ENCODE measurements at regions not wholly inside any gene's neighbourhood (a gene's known extent, or its start where the extent isn't known, plus 50 kb on each side); places are given as distances from the start of the nearest gene placed in this dataset.

DNA sequence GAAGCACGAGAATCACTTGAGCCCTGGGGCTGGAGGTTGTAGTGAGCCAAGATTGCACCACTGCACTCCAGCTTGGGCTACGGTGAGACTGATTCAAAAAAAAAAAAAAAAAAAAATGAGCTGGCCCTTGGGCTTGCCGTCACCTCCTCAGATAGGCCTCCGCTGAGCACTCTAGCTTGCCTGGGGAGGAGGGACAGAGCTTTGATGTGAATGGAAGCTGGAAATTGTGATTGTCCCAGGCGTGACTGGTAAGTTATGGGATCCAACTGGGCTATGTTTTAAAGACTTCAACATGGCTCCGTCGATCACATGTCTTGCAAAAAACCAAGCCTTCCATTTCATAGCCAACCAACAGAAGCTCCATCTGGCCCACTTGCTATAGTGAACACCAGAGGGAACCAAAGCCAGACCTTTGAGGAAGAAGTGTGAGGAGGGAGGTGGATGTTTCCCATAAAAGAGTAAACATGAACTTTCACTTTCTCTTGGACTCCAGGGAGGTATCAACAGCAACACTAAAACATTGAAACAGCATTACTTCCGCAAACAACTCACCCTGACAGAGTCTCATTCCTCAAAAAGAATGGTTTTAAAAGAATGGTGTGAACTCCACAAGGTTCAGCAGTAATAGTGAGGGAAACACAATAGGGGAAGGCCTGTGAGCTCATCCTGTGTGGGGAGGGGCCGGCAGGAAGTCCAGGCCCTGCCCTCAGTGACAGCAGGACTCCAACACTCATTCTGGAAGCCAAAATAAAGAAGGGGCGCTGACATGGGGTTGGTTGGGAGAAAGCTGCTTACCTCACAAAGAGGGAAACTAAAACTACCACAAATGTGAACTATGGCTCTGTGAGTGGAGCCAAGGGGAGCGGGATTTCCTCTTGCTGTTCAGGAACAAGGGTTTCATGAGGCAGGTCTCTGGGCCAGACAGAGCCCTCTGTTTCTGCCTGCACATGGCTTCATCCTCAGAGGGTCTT, 59.2 kb upstream of the IL12A start:
- no peak for TF ChIP-seq POLR2AphosphoS5 (IDR thresholded peaks at IDR 0.05; ENCODE audit: low read depth)
- TF ChIP-seq, protein P1, sequence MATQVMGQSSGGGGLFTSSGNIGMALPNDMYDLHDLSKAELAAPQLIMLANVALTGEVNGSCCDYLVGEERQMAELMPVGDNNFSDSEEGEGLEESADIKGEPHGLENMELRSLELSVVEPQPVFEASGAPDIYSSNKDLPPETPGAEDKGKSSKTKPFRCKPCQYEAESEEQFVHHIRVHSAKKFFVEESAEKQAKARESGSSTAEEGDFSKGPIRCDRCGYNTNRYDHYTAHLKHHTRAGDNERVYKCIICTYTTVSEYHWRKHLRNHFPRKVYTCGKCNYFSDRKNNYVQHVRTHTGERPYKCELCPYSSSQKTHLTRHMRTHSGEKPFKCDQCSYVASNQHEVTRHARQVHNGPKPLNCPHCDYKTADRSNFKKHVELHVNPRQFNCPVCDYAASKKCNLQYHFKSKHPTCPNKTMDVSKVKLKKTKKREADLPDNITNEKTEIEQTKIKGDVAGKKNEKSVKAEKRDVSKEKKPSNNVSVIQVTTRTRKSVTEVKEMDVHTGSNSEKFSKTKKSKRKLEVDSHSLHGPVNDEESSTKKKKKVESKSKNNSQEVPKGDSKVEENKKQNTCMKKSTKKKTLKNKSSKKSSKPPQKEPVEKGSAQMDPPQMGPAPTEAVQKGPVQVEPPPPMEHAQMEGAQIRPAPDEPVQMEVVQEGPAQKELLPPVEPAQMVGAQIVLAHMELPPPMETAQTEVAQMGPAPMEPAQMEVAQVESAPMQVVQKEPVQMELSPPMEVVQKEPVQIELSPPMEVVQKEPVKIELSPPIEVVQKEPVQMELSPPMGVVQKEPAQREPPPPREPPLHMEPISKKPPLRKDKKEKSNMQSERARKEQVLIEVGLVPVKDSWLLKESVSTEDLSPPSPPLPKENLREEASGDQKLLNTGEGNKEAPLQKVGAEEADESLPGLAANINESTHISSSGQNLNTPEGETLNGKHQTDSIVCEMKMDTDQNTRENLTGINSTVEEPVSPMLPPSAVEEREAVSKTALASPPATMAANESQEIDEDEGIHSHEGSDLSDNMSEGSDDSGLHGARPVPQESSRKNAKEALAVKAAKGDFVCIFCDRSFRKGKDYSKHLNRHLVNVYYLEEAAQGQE (IDR thresholded peaks at IDR 0.05; ENCODE audit: unreplicated experiment): no peak
- no peak for TF ChIP-seq JUNB (IDR thresholded peaks at IDR 0.05; ENCODE audit: unreplicated experiment)
- TF ChIP-seq, protein P2, sequence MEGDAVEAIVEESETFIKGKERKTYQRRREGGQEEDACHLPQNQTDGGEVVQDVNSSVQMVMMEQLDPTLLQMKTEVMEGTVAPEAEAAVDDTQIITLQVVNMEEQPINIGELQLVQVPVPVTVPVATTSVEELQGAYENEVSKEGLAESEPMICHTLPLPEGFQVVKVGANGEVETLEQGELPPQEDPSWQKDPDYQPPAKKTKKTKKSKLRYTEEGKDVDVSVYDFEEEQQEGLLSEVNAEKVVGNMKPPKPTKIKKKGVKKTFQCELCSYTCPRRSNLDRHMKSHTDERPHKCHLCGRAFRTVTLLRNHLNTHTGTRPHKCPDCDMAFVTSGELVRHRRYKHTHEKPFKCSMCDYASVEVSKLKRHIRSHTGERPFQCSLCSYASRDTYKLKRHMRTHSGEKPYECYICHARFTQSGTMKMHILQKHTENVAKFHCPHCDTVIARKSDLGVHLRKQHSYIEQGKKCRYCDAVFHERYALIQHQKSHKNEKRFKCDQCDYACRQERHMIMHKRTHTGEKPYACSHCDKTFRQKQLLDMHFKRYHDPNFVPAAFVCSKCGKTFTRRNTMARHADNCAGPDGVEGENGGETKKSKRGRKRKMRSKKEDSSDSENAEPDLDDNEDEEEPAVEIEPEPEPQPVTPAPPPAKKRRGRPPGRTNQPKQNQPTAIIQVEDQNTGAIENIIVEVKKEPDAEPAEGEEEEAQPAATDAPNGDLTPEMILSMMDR (conservative IDR thresholded peaks at IDR 0.05; ENCODE audit: low read depth in 2 of 2): peak; percentile 23 to 34; a peak in 3 of 4 replicates
- no peak for TF ChIP-seq EZH2phosphoT487 (IDR thresholded peaks at IDR 0.05; ENCODE audit: unreplicated experiment)
- TF ChIP-seq CREB1 (CRISPR knock-in tag; IDR thresholded peaks at IDR 0.05; ENCODE audit: low read depth): no peak
- TF ChIP-seq ZNF331 (CRISPR knock-in tag; IDR thresholded peaks at IDR 0.05; ENCODE audit: low read depth): no peak
- TF ChIP-seq EZH2 (IDR thresholded peaks at IDR 0.05; ENCODE audit: low read depth, unreplicated experiment): no peak
- TF ChIP-seq, protein P3, sequence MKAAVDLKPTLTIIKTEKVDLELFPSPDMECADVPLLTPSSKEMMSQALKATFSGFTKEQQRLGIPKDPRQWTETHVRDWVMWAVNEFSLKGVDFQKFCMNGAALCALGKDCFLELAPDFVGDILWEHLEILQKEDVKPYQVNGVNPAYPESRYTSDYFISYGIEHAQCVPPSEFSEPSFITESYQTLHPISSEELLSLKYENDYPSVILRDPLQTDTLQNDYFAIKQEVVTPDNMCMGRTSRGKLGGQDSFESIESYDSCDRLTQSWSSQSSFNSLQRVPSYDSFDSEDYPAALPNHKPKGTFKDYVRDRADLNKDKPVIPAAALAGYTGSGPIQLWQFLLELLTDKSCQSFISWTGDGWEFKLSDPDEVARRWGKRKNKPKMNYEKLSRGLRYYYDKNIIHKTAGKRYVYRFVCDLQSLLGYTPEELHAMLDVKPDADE (IDR thresholded peaks at IDR 0.05): no peak
- TF ChIP-seq, protein P4, sequence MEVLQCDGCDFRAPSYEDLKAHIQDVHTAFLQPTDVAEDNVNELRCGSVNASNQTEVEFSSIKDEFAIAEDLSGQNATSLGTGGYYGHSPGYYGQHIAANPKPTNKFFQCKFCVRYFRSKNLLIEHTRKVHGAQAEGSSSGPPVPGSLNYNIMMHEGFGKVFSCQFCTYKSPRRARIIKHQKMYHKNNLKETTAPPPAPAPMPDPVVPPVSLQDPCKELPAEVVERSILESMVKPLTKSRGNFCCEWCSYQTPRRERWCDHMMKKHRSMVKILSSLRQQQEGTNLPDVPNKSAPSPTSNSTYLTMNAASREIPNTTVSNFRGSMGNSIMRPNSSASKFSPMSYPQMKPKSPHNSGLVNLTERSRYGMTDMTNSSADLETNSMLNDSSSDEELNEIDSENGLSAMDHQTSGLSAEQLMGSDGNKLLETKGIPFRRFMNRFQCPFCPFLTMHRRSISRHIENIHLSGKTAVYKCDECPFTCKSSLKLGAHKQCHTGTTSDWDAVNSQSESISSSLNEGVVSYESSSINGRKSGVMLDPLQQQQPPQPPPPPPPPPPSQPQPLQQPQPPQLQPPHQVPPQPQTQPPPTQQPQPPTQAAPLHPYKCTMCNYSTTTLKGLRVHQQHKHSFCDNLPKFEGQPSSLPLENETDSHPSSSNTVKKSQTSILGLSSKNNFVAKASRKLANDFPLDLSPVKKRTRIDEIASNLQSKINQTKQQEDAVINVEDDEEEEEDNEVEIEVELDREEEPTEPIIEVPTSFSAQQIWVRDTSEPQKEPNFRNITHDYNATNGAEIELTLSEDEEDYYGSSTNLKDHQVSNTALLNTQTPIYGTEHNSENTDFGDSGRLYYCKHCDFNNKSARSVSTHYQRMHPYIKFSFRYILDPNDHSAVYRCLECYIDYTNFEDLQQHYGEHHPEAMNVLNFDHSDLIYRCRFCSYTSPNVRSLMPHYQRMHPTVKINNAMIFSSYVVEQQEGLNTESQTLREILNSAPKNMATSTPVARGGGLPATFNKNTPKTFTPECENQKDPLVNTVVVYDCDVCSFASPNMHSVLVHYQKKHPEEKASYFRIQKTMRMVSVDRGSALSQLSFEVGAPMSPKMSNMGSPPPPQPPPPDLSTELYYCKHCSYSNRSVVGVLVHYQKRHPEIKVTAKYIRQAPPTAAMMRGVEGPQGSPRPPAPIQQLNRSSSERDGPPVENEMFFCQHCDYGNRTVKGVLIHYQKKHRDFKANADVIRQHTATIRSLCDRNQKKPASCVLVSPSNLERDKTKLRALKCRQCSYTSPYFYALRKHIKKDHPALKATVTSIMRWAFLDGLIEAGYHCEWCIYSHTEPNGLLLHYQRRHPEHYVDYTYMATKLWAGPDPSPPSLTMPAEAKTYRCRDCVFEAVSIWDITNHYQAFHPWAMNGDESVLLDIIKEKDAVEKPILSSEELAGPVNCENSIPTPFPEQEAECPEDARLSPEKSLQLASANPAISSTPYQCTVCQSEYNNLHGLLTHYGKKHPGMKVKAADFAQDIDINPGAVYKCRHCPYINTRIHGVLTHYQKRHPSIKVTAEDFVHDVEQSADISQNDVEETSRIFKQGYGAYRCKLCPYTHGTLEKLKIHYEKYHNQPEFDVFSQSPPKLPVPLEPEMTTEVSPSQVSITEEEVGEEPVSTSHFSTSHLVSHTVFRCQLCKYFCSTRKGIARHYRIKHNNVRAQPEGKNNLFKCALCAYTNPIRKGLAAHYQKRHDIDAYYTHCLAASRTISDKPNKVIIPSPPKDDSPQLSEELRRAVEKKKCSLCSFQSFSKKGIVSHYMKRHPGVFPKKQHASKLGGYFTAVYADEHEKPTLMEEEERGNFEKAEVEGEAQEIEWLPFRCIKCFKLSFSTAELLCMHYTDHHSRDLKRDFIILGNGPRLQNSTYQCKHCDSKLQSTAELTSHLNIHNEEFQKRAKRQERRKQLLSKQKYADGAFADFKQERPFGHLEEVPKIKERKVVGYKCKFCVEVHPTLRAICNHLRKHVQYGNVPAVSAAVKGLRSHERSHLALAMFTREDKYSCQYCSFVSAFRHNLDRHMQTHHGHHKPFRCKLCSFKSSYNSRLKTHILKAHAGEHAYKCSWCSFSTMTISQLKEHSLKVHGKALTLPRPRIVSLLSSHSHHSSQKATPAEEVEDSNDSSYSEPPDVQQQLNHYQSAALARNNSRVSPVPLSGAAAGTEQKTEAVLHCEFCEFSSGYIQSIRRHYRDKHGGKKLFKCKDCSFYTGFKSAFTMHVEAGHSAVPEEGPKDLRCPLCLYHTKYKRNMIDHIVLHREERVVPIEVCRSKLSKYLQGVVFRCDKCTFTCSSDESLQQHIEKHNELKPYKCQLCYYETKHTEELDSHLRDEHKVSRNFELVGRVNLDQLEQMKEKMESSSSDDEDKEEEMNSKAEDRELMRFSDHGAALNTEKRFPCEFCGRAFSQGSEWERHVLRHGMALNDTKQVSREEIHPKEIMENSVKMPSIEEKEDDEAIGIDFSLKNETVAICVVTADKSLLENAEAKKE (CRISPR knock-in tag; IDR thresholded peaks at IDR 0.05): no peak
